IPS DF 4.7 (cell line): ENCODE measurements at regions not wholly inside any gene's neighbourhood (a gene's known extent, or its start where the extent isn't known, plus 50 kb on each side); places are given as distances from the start of the nearest gene placed in this dataset.

Source experiments
- DNase-seq: peaks from one replicate; pipeline ENCODE4 v3.0.0-alpha.2; 2013; ENCODE audit warnings: low spot score; ENCODE audit errors: extremely low read depth

GRCh38 chr6:9409126-9409525, 973.8 kb upstream of the SLC35B3 start:
- DNase-seq: no peak

GRCh38 chr6:9408402-9409117, 973.2 kb upstream of the SLC35B3 start:
- DNase-seq: no peak

GRCh38 chr6:9405825-9406224, 970.5 kb upstream of the SLC35B3 start:
- DNase-seq: no peak

- no peak for DNase-seq
Measured at GRCh38 chr6:9405369-9405768, 970.0 kb upstream of the SLC35B3 start.

GRCh38 chr6:9404351-9405146, 969.2 kb upstream of the SLC35B3 start:
- DNase-seq: no peak

- no peak for DNase-seq
Measured at GRCh38 chr6:9403736-9404135, 968.4 kb upstream of the SLC35B3 start.

- DNase-seq: no peak
Measured at GRCh38 chr6:9401960-9402359, 966.6 kb upstream of the SLC35B3 start.

- no peak for DNase-seq
Measured at GRCh38 chr6:9399916-9400315, 964.6 kb upstream of the SLC35B3 start.

GRCh38 chr6:9398767-9399373, 963.5 kb upstream of the SLC35B3 start:
- no peak for DNase-seq

GRCh38 chr6:9398071-9398766, 962.9 kb upstream of the SLC35B3 start:
- DNase-seq: no peak

- no peak for DNase-seq
Measured at GRCh38 chr6:9388596-9388995, 953.3 kb upstream of the SLC35B3 start.

GRCh38 chr6:9380568-9380967, 945.2 kb upstream of the SLC35B3 start:
- DNase-seq: no peak

- DNase-seq: no peak
Measured at GRCh38 chr6:9373308-9373707, 938.0 kb upstream of the SLC35B3 start.

- DNase-seq: no peak
Measured at GRCh38 chr6:9370480-9370879, 935.1 kb upstream of the SLC35B3 start.

GRCh38 chr6:9365378-9365777, 930.0 kb upstream of the SLC35B3 start:
- DNase-seq: no peak

- DNase-seq: no peak
Measured at GRCh38 chr6:9361749-9362148, 926.4 kb upstream of the SLC35B3 start.

GRCh38 chr6:9360881-9361280, 925.5 kb upstream of the SLC35B3 start:
- no peak for DNase-seq

GRCh38 chr6:9347608-9348007, 912.3 kb upstream of the SLC35B3 start:
- DNase-seq: no peak

- DNase-seq: peak; percentile 11
Measured at GRCh38 chr6:9346923-9347322, 911.6 kb upstream of the SLC35B3 start.

- DNase-seq: no peak
Measured at GRCh38 chr6:9335431-9335830, 900.1 kb upstream of the SLC35B3 start.

GRCh38 chr6:9334979-9335378, 899.6 kb upstream of the SLC35B3 start:
- no peak for DNase-seq

- no peak for DNase-seq
Measured at GRCh38 chr6:9332241-9332780, 897.0 kb upstream of the SLC35B3 start.
